Transverse colon (tissue), 4 donors: ENCODE measurements at regions not wholly inside any gene's neighbourhood (a gene's known extent, or its start where the extent isn't known, plus 50 kb on each side); places are given as distances from the start of the nearest gene placed in this dataset.

Experiments used
- DNase-seq: peaks from one replicate; pipeline ENCODE4 v3.0.0-alpha.2; 2019
- H3K27ac ChIP-seq, 4 donors: fragments of 200-600 bp; sonication (generic); 2 replicates each; pipeline ENCODE4 v1.5.1; 2016 to 2018; ENCODE audit warnings: inconsistent platforms in 4 of 4
- H3K27me3 ChIP-seq: fragments of 200-600 bp; sonication (generic); 2 replicates; pipeline ENCODE4 v1.5.1; 2017; ENCODE audit warnings: inconsistent platforms
- H3K36me3 ChIP-seq, 4 donors: fragments of 200-600 bp; sonication (generic); 2 replicates each; pipeline ENCODE4 v1.5.1; 2017 to 2019; ENCODE audit warnings: inconsistent platforms in 4 of 4
- H3K4me1 ChIP-seq, 4 donors: fragments of 200-600 bp; sonication (generic); 2 replicates each; pipeline ENCODE4 v1.5.1; 2017 to 2020; ENCODE audit warnings: inconsistent platforms in 4 of 4
- H3K4me3 ChIP-seq, 4 donors: fragments of 200-600 bp; sonication (generic); 1 replicate in 1 of 4; 2 replicates in 3 of 4; pipeline versions ENCODE4 v1.5.1 to v1.6.1; 2017 to 2019; ENCODE audit warnings: inconsistent platforms in 4 of 4
- H3K9me3 ChIP-seq, 2 donors: fragments of 200-600 bp; sonication (generic); 2 replicates each; pipeline ENCODE4 v1.5.1; 2017 to 2019; ENCODE audit warnings: inconsistent platforms in 2 of 2
- EP300 ChIP-seq: sonication (generic); formaldehyde crosslinking; IDR thresholded peaks from one replicate; pipeline ENCODE4 v1.6.1; 2017; ENCODE audit warnings: antibody characterized with exemption, low read depth
- POLR2A ChIP-seq: fragments of 450-650 bp; IDR thresholded peaks from one replicate; pipeline ENCODE4 v1.6.1; 2016; ENCODE audit warnings: antibody characterized with exemption, mild to moderate bottlenecking, moderate library complexity
- POLR2AphosphoS5 ChIP-seq, 3 donors: sonication (generic); formaldehyde crosslinking; IDR thresholded peaks; one replicate each; pipeline ENCODE4 v1.6.1; 2016; ENCODE audit warnings: antibody characterized with exemption in 3 of 3
- WGBS, 2 donors: methylation state at CpG; one replicate each; pipeline ENCODE4 v1.1.5; 2018; ENCODE audit warnings: low coverage in 1 of 2; 5-methylcytosine and 5-hydroxymethylcytosine counted together
- in situ Hi-C, 4 donors: fragments of 200-750 bp; cut with MboI; loops; one replicate each; pipeline versions ENCODE4 v1.15.0 to v1.15.1; 2017; ENCODE audit warnings: low sequenced_read_pairs in 3 of 4, low pct_ligation_motif_present in 1 of 4, low pct_unique_long_range_greater_than_20kb in 1 of 4
- intact Hi-C: fragments of 100-400 bp; cut with DNase I; formaldehyde crosslinking; loops from one replicate; pipeline ENCODE4 v1.15.1; 2023; ENCODE audit warnings: low total_unique reads
- TF ChIP-seq, protein P1 (sequence below), 5 experiments: fragments of 200-600 bp in 3 of 5; fragments of 450-650 bp in 2 of 5; sonication (generic) in 3 of 5; IDR thresholded peaks; 1 replicate in 2 of 5; 2 replicates in 3 of 5; pipeline ENCODE4 v1.5.1; 2016 to 2017; ENCODE audit warnings: antibody characterized with exemption in 5 of 5, inconsistent platforms in 3 of 5, mild to moderate bottlenecking in 2 of 5, moderate library complexity in 1 of 5

- Histone ChIP-seq H3K4me3 (peak overlapping the region in 3 of 4 donors; percentile 25 to 45 (median 30)), H3K9me3 (no peaks in the 10 kb centered on the region), H3K27ac (peak overlapping the region in 1 of 4 donors; percentile 17), H3K27me3 (peaks cover 55% of the 10 kb centered on the region), H3K4me1 (peaks cover 0 to 10% (median 6%) of the 10 kb centered on the region in 4 donors), H3K36me3 (no peaks in the 10 kb centered on the region)
- DNase-seq: no peak
- TF ChIP-seq, protein P1, sequence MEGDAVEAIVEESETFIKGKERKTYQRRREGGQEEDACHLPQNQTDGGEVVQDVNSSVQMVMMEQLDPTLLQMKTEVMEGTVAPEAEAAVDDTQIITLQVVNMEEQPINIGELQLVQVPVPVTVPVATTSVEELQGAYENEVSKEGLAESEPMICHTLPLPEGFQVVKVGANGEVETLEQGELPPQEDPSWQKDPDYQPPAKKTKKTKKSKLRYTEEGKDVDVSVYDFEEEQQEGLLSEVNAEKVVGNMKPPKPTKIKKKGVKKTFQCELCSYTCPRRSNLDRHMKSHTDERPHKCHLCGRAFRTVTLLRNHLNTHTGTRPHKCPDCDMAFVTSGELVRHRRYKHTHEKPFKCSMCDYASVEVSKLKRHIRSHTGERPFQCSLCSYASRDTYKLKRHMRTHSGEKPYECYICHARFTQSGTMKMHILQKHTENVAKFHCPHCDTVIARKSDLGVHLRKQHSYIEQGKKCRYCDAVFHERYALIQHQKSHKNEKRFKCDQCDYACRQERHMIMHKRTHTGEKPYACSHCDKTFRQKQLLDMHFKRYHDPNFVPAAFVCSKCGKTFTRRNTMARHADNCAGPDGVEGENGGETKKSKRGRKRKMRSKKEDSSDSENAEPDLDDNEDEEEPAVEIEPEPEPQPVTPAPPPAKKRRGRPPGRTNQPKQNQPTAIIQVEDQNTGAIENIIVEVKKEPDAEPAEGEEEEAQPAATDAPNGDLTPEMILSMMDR (IDR thresholded peaks at IDR 0.05): no peak
- no peak for TF ChIP-seq POLR2A
- no peak for TF ChIP-seq POLR2AphosphoS5 (IDR thresholded peaks at IDR 0.05)
- TF ChIP-seq EP300: no peak
- WGBS, 2 donors: 46 to 80% methylated on average over 5 to 14 of the region's 17 CpGs
- intact Hi-C loops: no loop called here
- in situ Hi-C loops: loop anchor here in 1 of 4 donors (25.0 kb wide), 1 partner anchor 112 kb away; no protein-coding TSS in a partner anchor
Observed at GRCh38 chr7:32299133-32299702, 191.0 kb downstream of the LSM5 start.

DNA sequence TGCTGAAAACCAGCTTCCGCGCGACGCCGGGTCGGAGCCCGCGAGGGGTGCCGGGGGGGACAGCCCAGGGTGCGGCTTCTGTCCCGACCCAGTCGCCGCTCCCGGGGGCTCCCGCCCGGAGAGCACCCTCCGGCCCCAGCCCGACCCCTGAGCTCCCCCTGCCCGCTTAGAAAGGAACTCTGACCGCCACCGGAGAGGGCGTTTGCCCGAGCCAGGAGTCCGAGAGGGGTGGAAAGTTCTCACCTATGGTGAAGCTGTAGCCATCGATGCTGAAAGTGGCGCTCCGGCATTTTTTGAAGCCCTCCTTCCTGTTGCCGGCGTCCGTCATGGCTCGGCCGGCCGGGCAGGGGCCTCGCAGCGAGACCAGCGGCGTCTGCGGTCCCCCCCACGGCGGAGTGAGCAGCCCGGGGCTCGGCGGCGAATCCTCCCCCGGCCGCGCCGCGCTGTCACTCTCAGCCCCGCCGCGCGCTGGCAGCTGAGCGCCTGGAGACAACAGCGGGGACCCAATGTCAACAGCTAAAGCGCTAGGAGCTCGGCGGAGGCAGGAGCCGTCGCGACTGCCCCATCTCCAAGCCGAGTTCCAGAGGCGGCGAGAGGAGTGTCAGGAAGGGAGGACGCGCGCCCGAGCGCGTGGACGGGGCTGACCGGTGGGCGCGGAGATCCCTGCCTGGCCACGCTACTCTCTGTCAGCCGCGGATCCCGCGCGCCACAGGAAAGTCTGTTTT lies 191.6 kb downstream of the LSM5 start:
- Histone ChIP-seq H3K4me3 (peak overlapping the region in 3 of 4 donors; percentile 25 to 45 (median 30)), H3K9me3 (no peaks in the 10 kb centered on the region), H3K36me3 (no peaks in the 10 kb centered on the region), H3K4me1 (peaks cover 0 to 10% (median 6%) of the 10 kb centered on the region in 4 donors), H3K27ac (peak overlapping the region in 1 of 4 donors; percentile 17), H3K27me3 (peaks cover 55% of the 10 kb centered on the region)
- intact Hi-C loops: no loop called here
- in situ Hi-C loops: loop anchor here in 1 of 4 donors (25.0 kb wide), 1 partner anchor 111 kb away; no protein-coding TSS in a partner anchor
- 24% methylated on average over 64 of the region's 80 CpGs; no CpG with 5 or more reads in 1 of the 2 donors for WGBS, 2 donors
- TF ChIP-seq POLR2A: no peak
- TF ChIP-seq, protein P1 (IDR thresholded peaks at IDR 0.05): no peak
- no peak for TF ChIP-seq EP300
- TF ChIP-seq POLR2AphosphoS5 (IDR thresholded peaks at IDR 0.05): no peak
- no peak for DNase-seq

DNA sequence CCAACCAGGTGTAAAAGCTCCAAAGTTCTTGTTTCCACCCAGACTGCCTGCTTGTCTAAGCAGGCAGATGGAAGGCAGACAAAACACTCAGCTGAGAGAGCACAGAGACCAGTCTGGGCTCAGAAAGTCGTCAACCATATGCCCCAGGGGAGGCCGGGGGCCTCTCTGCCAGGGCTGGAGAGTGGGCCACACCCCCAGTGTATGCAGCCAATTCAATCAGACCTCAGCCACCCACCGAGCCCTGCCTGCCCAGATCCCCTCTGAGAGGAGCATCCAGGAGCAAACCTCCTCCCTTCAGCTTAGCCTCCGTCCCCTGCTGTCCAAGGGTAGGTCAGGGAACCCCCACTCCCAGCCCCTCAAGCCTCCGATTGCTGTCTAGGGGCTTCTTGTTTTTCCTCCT lies 196.3 kb downstream of the LSM5 start:
- DNase-seq: no peak
- H3K36me3 ChIP-seq: no peaks in the 10 kb centered on the region
- intact Hi-C loops (no loop called here), in situ Hi-C loops (loop anchor here in 1 of 4 donors (25.0 kb wide), 1 partner anchor 107 kb away; no protein-coding TSS in a partner anchor)
- TF ChIP-seq, protein P1 (IDR thresholded peaks at IDR 0.05): no peak
- WGBS, 2 donors: 57 to 70% methylated on average over 2 to 4 of the region's 5 CpGs
- H3K27ac ChIP-seq: no peak overlapping the region
- H3K4me1 ChIP-seq: peaks cover 0 to 6% (median 5%) of the 10 kb centered on the region in 4 donors
- peaks cover 24% of the 10 kb centered on the region for H3K27me3 ChIP-seq
- no peaks in the 10 kb centered on the region for H3K9me3 ChIP-seq
- no peak overlapping the region for H3K4me3 ChIP-seq

DNA sequence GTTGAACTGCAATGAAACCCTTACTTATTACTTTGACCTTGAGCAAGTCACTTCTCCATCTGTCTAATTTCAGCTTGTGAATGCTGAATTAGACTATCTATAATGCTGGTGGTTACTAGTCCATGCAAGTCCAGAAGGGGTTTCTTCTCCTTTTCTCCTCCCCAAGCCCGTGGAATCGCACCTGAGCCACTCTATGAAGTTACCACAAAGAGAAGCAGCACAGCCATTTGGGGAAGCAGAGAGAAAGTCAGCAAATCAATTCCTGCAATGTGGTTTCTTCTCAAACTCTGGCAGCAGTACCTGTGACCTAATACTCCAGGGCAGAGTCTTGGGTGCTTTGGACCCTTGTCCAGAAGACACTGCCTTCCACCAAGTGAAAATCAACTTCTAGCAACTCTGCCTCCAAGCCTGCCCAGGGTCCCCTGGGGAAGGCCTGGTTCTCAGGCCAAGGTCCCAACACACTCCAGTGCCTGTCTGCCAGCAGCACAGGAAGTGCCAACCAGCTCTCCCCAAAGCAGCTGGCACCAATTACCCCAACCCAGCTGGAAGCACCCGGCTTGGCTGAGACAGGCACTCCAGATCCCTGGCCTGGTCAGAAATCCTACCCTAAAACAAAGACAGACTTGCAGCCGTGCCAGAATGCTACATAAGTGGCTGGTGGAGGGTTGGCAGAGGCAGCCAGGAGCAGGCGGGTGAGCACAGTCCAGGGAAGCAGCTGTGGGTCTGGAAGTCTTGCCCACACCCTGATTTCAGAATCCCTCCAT lies 200.3 kb downstream of the LSM5 start:
- H3K27me3 ChIP-seq: no peaks in the 10 kb centered on the region
- H3K4me1 ChIP-seq: no peaks in the 10 kb centered on the region
- no peak for DNase-seq
- no peak overlapping the region for H3K4me3 ChIP-seq
- intact Hi-C loops (no loop called here), in situ Hi-C loops (loop anchor here in 1 of 4 donors (25.0 kb wide), 1 partner anchor 103 kb away; no protein-coding TSS in a partner anchor)
- no peaks in the 10 kb centered on the region for H3K36me3 ChIP-seq
- 58 to 69% methylated on average over 2 to 5 of the region's 5 CpGs for WGBS, 2 donors
- TF ChIP-seq POLR2A: no peak
- TF ChIP-seq, protein P1 (IDR thresholded peaks at IDR 0.05): no peak
- no peak for TF ChIP-seq EP300
- no peak for TF ChIP-seq POLR2AphosphoS5 (IDR thresholded peaks at IDR 0.05)
- no peak overlapping the region for H3K27ac ChIP-seq
- no peaks in the 10 kb centered on the region for H3K9me3 ChIP-seq
